ENCODE measurements at regions not wholly inside any gene's neighbourhood (a gene's known extent, or its start where the extent isn't known, plus 50 kb on each side); places are given as distances from the start of the nearest gene placed in this dataset.

DNA sequence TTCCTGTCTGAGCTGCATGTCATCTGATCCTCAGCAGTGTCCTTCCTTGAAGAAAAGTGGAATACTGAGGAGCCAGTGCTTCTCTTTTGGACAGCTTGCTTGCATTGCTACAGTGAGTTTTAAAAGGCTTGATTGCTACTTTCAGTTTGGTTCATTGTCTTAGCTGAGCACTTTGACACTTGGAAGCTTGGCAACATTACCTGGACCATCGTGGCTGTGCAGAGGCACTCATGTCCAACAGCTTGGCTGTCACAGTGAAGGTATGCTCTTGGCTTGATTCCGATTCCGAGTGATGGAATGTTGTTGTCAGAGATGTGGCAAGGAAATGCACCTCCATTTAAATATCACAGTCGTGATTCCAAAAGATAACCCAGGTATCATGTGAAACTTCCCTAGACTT lies 102.4 kb downstream of the FAS start:
- DNase-seq (ENCODE audit: low read depth) = no peak
- Histone ChIP-seq H3K27me3 (ENCODE audit: control insufficient read depth, insufficient read depth, low read length) (no peaks in the 10 kb centered on the region), H3K36me3 (ENCODE audit: control insufficient read depth, insufficient read depth, low read length) (no peaks in the 10 kb centered on the region), H3K4me3 (ENCODE audit: low read depth, low read length) (no peak overlapping the region)
- no peak for TF ChIP-seq CTCF (IDR thresholded peaks at IDR 0.05; ENCODE audit: insufficient read depth, low read length, poor library complexity, severe bottlenecking)

GRCh38 chr10:89092439-89092838 lies 101.8 kb downstream of the FAS start:
- no peak for TF ChIP-seq CTCF (IDR thresholded peaks at IDR 0.05; ENCODE audit: insufficient read depth, low read length, poor library complexity, severe bottlenecking)
- no peak overlapping the region for H3K4me3 ChIP-seq (ENCODE audit: low read depth, low read length)
- H3K27me3 ChIP-seq (ENCODE audit: control insufficient read depth, insufficient read depth, low read length) = no peaks in the 10 kb centered on the region
- no peak for DNase-seq (ENCODE audit: low read depth)
- H3K36me3 ChIP-seq (ENCODE audit: control insufficient read depth, insufficient read depth, low read length) = no peaks in the 10 kb centered on the region

- TF ChIP-seq CTCF (IDR thresholded peaks at IDR 0.05; ENCODE audit: insufficient read depth, low read length, poor library complexity, severe bottlenecking) = no peak
- no peaks in the 10 kb centered on the region for H3K36me3 ChIP-seq (ENCODE audit: control insufficient read depth, insufficient read depth, low read length)
- DNase-seq (ENCODE audit: low read depth) = no peak
- no peaks in the 10 kb centered on the region for H3K27me3 ChIP-seq (ENCODE audit: control insufficient read depth, insufficient read depth, low read length)
- H3K4me3 ChIP-seq (ENCODE audit: low read depth, low read length) = no peak overlapping the region
Observed at GRCh38 chr10:89091496-89091895, 100.9 kb downstream of the FAS start.

- TF ChIP-seq CTCF (IDR thresholded peaks at IDR 0.05; ENCODE audit: insufficient read depth, low read length, poor library complexity, severe bottlenecking) = no peak
- DNase-seq (ENCODE audit: low read depth) = no peak
- Histone ChIP-seq H3K27me3 (ENCODE audit: control insufficient read depth, insufficient read depth, low read length) (no peaks in the 10 kb centered on the region), H3K4me3 (ENCODE audit: low read depth, low read length) (no peak overlapping the region), H3K36me3 (ENCODE audit: control insufficient read depth, insufficient read depth, low read length) (no peaks in the 10 kb centered on the region)
Observed at GRCh38 chr10:89090756-89091445, 100.3 kb downstream of the FAS start.

GRCh38 chr10:89086801-89087521 lies 96.4 kb downstream of the FAS start:
- H3K4me3 ChIP-seq (ENCODE audit: low read depth, low read length) = no peak overlapping the region
- no peaks in the 10 kb centered on the region for H3K27me3 ChIP-seq (ENCODE audit: control insufficient read depth, insufficient read depth, low read length)
- DNase-seq (ENCODE audit: low read depth) = no peak
- no peaks in the 10 kb centered on the region for H3K36me3 ChIP-seq (ENCODE audit: control insufficient read depth, insufficient read depth, low read length)
- no peak for TF ChIP-seq CTCF (IDR thresholded peaks at IDR 0.05; ENCODE audit: insufficient read depth, low read length, poor library complexity, severe bottlenecking)

All from kidney epithelial cell (primary cell).